AG08395 (cell line): ENCODE measurements at regions not wholly inside any gene's neighbourhood (a gene's known extent, or its start where the extent isn't known, plus 50 kb on each side); places are given as distances from the start of the nearest gene placed in this dataset.
"Not testable (repeated sequence)": the region's sequence is repeated elsewhere in the genome, so short reads cannot be mapped to it uniquely, and the experiment has no call there.

ENCODE experiments used
- DNase-seq: peaks from one replicate; pipeline ENCODE4 v3.0.0; 2012; ENCODE audit warnings: mixed read lengths, low spot score

DNA sequence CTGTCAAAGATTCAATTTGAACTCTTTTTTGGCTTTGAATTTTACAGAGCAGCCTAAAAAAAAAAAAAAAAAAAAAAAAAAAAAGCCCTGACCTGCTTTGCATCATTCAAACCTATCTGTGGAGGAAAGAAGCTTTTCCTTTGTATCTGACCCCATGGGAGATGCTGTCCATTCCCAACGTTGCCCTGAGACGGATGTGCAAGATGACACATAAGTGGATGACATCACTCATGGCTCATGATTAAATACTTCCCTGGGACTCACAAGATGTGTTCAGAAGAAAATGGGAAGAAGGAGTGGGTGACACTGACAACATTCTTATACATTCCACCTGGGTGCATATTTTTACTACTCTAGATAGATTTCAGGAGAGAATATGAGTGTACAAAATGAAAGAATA, 245.7 kb upstream of the ELAVL2 start:
- DNase-seq = no peak

DNA sequence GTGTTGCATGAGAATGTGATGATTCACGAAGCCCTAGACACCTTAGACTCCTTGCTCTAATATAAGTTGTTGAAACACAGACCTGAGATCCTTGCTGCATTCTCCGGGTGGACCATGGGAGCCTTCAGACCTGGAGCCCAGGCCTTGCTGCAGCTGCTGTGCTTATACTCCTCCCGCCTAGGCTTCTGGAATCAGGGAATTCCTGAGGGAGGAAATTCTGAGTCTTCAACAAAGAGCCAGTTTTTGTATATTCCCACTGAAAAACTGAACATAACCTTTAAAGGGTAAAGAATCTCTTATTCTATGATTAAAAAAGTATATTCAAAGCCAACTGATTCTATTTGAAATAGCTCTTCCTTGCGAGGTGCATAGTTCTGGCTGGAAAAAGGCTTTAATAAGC, 245.1 kb upstream of the ELAVL2 start:
- DNase-seq = no peak

DNA sequence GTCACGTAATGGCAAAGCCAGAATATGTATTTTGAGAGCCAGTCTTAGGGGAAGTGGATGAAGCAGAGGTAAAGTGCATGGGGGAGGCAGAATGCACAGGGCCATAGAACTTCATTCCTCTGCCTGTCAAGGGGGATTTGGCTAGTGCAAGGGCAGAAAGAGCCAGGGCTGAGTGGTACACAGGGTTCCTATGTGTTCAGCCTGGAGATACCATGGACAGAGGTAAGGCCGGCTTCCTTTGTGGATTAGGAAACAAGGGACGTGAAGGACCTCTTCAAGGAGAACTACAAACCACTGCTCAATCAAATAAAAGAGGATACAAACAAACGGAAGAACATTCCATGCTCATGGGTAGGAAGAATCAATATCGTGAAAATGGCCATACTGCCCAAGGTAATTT, 241.1 kb upstream of the ELAVL2 start:
- DNase-seq = not testable (repeated sequence)

DNA sequence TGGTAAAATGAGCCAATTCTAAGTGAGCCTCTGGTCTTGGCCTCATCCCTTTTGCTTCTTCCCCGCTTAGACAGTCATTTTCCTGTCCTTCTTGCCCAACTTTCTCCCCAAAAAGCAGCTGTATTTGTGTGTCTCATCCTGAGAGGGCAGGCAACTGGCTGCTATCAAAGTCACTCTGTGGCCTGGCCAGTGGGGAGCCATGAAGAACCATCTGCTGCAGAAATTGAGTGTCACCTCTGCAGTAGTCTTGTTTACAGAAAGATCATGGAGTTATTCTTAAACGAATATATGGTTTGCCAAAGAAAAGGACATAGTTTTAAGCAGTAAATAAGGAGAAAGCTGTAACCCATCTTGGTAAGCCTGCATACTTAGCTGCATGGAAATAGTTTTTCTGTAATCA, 233.6 kb upstream of the ELAVL2 start:
- DNase-seq = no peak

DNA sequence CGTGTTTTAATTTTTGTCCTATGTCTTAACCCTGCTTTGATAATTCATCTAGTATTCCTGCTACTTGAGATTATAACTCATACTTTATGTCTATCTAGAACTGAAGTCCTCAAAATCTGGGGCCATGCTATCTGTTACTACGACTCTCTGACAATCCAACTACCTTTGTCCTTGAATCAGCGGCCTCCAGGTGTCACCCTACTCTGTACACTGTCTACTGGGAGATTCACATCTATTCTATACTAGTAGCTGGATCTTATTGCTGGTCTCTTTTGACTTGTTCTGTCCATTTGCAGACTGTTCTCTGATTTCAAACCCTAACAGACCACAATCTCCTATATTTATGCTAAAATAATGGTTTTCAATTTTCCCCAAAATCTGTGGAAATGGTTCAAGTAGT, 225.5 kb upstream of the ELAVL2 start:
- no peak for DNase-seq

DNA sequence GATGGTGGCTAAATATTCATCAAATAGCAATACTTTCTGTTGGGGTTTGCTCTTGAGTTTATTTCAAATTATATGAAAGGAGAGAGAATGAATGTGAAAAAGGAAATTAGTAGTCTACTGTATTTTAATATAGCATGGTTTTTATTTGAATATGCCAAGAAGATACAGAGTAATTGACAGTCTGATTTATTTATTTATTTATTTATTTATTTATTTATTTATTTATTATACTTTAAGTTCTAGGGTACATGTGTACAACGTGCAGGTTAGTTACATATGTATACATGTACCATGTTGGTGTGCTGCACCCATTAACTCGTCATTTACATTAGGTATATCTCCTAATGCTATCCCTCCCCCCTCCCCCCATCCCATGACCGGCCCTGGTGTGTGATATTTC, 224.2 kb upstream of the ELAVL2 start:
- DNase-seq = not testable (repeated sequence)

DNA sequence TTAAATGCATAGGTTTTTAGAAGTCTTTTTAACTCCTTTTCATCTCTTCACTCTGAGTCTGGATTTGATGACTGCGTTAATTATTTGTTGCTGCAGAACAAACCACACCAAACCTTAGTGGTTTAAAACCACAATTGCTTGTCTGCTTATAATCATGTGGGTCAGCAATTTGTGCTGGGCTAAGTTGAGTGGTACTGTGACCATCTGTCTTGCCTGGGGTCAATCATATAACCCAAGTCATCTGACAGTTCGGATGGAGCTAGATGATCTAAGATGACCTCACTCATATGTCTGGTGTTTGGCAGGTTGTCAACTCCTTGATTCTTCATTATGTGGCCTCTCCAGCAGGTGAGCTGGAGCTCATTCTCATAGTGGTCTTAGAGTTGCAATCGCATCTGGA, 219.1 kb upstream of the ELAVL2 start:
- no peak for DNase-seq

DNA sequence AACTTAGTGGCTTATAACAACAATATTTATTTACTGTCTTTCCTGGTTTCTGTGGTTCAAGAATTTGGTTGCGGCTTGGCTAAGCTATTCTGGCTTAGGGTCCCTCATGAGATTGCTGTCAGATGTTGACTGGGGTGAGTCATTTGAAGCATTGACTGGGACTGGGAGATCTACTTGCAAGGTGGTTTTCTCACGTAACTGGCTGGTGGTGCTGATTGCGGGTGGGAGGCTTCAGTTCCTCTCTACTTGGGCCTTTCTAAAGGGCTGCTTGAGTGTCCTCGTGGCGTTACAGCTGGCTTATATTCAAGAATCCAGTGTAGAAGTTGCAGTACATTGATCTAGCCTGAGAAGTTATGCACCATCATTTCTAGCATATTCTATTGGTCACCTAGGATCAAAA, 218.5 kb upstream of the ELAVL2 start:
- no peak for DNase-seq

DNA sequence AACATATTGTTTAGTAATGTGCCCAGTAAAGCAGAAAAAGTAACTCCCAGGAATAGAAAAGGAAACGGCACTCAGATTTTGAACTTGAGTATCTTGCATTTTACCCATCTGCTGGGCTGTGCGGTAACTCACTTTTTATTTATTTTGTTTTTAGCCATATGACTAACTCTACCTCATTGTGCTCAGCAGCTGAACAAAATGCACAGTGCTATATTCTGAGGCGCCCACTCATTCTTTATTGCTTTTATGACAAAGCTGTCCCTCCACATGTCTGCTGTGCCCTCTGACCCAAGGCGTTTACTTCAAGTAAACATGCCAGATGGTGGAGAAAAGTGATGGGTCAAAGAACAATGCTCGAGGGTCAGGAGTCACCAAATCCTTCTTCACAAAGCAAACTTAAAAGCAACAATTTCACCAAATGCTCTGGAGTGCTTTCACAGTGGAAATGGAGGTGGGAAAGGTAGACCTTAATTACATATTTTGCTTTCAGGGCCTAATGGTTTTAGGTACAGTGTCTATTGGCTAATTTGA, 215.2 kb upstream of the ELAVL2 start:
- no peak for DNase-seq

DNA sequence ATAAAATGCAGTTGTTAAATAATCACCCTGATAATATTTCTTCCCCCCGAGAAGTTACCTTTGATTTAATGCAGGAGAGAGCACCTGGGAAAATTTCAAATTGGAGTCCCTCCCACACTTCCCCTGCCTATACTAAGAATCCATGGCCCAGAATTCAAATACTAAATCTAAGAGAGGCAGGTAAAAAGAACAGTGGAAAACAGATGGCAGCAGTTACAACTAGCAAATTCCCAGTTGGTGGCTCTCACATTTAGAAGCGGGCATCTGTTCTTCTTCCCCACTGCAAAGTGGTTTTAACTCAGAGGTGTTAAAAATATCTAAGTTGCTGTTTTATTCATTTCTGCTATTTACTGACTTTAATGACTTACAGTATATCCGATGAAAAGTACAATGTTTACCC, 210.4 kb upstream of the ELAVL2 start:
- no peak for DNase-seq

DNA sequence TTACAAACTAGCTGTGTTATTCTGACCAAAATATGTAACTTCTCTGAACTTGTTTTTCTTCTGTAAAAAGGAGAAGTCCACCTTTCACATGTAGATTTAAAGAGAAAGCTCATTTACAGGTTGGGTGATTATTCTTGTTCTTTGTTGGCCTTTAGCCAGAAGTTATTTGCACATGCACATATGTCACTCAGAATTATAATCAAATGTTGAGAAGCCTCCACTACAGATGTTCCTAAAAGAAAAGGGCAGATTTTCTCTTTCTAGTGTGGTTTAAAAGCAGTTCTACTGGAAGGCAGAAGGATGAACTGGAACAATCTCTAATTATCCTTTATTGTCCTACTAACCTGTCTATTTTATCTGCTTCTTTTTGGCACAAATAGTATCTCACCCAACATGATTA, 209.8 kb upstream of the ELAVL2 start:
- DNase-seq = no peak

DNA sequence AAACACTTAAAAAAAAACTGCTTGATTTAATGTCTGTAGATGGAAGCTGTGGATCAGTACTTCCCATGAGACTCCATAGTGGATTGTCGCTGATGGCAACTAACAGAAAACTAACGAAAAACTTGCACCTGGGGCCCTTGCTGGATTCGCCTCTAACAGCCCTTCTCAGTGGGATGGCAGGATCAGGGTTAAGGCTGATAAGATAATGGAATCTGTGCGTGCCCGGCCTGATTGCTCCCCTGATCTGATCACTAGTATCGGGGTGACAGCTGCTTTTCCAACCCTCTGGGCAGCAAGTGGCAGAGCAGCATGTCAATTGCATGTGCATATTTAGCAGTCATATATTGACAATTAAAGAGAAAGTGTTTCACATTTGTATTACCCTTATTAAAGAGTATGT, 185.8 kb upstream of the ELAVL2 start:
- no peak for DNase-seq

DNA sequence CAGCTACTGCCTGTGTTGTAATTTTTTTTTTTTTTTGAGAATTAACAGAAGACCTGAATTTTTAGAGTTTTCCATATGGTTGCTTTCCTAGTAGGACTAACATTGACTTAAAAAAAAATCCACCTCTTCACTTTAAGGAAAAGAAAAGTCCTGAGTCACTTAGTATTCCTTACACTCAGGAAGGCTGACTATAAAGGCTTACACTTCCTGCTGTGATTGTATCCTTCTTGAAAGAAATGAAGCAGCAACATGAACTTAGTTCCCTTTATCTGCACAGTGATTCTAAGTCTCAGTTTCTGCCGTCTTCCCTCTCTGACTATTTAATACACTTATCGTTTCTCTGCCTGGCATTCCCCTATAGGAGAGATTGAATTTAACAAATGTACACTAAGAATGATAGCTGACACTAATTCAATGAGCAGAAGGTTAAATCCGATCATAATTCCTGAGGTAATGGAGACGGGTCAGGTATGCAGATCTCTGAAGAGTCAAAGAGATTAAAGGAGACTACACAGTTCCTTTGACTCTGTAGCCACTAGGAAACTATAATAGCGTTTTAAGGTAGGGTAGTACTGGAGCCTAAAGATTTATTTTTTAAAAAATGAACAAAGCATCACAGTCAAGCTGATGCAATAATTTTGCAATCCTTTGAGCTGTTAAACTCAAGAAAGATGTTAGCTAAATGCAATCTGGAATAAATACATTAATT, 185.1 kb upstream of the ELAVL2 start:
- no peak for DNase-seq

DNA sequence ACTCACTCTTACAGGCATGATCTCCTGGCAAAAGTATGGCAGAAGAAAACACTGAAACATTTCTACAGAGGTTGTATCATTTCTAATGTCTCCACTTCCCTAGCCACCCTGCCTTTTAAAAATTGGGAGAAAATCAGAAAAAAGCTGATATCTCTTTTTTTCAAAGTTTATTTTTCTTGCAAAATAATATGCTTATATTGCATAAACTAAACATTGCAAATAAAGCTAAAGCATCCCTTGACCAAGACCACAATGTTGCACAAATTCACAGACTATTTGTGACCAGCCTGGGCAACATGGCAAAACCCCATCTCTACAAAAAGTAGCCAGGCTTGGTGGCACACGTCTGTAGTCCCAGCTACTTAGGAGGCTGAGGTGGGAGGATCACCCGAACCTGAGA, 183.3 kb upstream of the ELAVL2 start:
- no peak for DNase-seq

DNA sequence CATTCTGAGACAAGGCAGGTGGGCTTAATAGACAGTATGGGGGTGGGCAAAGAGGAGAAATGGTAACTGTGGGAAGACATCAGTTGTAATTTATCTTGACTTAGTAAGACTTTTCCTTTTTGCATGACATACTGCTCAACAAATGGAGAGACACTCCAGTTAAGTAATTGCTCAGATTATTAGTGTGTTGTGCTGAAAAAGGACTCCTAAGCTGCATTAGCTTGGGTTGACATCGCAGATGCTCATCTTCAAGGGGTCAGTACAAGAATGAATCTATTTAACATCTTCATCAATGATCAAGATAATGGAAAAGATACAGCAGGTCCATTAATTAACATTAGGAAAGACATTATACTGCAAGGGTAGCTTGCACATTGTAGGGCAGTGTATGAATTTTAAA, 181.1 kb upstream of the ELAVL2 start:
- no peak for DNase-seq

DNA sequence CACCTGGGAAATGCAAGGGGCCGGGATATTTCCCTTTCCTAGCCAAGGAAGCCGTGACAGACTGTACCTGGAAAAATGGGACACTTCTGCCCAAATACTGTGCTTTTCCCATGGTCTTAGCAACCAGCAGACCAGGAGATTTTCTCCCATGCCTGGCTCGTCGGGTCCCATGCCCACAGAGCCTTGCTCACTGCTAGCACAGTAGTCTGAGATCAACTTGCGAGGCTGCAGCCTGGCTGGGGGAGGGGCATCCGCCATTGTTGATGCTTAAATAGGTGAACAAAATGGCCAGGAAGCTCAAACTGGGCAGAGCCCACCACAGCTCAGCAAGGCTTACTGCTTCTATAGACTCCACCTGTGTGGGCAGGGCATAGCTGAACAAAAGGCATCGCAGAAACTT, 165.8 kb upstream of the ELAVL2 start:
- DNase-seq = not testable (repeated sequence)

DNA sequence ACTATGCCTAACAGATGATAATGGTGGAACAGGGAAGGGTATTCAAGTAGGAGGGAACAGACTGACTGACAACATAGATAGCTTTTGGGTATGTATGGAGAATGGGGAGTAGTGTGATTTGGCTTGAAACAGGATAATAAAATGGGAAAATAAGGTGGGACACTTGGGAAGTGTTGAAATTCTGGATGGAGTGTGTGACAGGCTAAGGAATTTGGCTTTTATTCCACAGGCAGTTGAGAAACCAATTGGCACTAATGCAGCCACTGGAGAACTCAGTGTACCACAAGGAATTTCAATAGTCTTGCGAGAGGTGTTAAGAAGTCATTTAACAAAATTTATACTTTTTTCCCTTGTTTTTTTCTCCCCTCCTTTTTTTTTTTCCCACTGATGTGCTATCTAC, 153.5 kb upstream of the ELAVL2 start:
- DNase-seq = no peak

DNA sequence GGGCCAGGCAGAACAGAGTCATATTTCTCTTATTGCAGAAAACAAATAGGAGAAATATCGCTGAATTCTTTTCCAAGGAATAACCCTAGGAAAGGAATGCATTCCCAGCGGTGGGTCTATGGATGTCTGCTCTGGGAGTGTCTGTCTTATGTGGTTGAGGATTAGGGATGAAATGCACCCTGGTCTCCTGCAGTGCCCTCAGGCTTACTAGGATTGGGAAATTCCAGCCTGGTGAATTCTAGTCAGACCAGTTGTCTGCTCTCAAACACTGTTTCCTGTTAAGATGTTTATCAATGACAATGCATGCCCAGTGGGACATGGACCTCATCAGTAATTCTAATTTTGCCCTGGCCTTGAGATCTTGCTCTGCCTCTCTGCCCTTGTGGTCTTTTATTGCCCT, 136.1 kb upstream of the ELAVL2 start:
- DNase-seq = no peak

DNA sequence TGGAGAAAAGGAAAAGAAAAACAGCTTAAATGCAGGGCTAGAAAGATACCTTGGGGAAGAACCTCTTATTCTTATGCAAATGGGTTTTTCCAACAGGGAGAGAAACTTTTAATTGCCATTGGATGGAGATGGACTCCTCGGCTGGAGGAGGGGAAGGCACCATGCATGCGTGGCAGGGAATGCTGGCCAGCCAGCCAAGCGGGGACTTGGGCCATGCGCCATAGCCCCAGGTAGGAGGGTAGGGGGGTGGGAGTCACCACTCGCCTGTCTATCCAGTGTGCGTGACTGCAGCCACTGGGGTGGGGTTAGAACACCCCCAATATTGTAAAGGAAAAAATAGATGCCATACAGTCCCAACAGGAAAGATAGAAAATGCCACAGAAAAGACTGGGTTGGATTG, 119.9 kb upstream of the ELAVL2 start:
- DNase-seq = no peak

DNA sequence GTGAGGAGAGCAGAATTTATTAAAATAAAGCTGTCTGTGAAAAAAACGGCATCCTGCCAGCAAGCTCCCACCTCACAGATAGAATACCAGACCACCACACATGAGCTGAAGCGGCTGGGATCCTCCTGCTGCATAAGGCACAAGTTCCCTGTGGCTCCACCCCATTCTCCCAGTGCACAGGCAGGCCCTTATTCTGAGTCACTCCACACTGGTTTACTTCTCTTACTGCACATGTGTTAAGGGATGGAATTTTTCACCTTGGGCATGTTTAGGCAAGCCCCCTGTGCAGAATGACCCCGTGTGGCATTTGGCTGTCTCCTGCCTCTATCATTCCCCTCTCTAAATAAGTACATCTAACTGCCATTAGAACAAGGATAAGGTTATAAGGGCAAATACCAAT, 115.0 kb upstream of the ELAVL2 start:
- DNase-seq = no peak

DNA sequence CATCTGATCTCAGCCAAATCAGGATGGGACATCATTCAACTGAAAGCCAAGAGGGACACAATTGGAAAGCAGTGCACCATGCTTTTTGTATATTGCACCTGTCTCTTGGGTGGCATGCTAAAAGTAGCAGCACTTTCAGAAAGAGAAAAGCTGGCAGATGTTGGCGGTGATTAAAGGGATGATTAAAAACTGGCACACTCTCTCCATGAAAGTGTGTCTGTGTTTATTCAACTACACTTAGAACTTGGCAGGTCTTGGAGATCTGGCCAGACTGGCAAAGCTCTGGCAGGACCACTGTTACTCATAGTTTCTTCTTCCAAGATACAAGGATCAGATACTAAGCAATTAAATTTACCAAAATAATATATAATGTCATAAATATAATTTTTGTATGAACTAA, 112.9 kb upstream of the ELAVL2 start:
- no peak for DNase-seq

DNA sequence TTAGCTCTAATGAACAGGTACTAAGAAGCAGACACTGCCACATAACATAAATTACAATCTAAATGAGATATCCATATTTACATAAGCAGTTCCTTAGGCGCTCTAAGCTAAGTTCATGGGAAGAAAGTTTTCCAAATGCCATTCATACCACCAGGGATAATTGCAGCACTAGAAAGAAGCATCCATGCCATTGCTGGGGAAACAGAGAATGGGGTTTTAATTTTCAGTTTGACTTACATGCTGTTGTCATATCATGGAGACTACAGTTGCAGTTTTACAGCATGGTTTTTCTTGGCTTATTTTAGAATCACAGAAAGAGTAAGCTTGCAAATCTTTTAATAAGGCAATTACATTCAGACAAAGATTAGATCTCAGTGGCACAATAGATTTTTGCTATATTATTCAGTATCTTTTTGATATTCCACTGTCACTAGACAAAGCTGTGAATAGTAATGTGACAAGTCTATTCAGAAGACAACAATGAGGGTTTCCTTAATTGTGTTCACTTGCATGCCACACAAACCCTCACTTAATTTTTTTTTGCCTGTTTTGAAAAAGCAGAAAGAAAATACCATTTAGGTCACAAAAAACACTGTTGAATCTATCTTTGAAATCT, 108.4 kb upstream of the ELAVL2 start:
- no peak for DNase-seq

DNA sequence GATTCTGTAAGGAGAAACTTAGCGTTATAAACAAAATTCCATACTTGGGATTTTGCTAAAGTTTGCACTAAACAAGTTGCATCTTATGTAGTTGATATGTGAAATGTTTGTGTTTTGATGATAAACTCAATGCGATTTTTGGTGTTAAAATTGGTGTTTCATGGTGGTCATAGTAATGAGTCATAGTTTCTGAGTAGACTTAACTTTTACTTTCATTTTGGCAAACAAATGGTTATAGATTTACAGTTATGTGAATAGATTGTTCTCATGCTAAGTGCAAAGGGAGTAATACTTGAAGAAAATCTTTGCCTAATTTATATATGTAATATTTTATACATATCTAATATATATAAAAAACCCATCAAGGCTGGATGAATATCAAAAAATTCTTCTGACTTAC, 107.3 kb upstream of the ELAVL2 start:
- no peak for DNase-seq

DNA sequence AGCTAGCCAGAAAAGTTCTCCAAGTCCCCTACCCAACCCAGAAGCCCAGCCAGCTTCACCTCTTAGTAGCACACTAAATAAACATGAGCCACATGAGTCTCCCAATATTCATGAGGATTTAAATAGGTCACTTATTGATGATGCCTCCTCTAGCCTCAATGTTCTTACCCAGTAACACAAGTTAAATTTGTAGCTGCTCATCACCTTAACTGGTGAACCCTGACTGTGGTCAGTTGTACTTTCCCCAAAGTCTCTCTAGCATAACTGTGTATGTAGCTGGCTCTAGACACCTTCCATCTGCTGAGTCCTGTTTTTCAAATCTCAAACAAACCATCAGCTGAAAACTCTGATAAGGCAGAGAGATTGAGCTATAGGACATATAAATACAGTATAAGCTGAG, 100.3 kb upstream of the ELAVL2 start:
- DNase-seq = no peak
